OCI-LY3 (cell line): ENCODE measurements at regions not wholly inside any gene's neighbourhood (a gene's known extent, or its start where the extent isn't known, plus 50 kb on each side); places are given as distances from the start of the nearest gene placed in this dataset.

Source experiments
- CTCF ChIP-seq: fragments of 200-600, 300-600 bp; sonication (generic); IDR thresholded peaks from 2 replicates; pipeline ENCODE4 v1.5.1; 2014; ENCODE audit warnings: antibody characterized with exemption, low read length, low read depth
- EZH2phosphoT487 ChIP-seq: fragments of 200-600 bp; shearing (Covaris generic); IDR thresholded peaks from 2 replicates; pipeline ENCODE4 v1.6.1; 2018; ENCODE audit warnings: antibody characterized with exemption, mixed run types, low read depth

DNA sequence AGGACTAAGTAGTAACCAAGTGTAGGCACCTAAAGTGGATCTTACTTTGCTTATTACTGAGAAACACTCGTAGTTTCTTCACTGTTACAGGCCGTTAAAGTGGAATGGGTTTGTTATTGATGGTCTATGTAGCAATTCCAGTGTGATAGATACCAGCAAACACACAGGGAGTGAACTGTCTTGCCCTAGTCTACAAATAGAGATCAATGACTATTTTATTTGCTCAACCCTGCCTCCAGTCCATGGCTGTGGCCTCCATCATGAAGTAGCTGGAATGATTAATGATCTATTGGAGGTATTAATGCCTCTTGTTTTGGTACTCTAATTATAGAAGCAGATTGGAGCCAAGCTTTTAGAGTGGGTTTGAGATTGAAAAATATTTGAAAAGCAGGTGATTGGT, 362.7 kb upstream of the AZI2 start:
- no peak for TF ChIP-seq EZH2phosphoT487
- TF ChIP-seq CTCF, result no peak
